Right atrium auricular region (tissue), 2 donors: ENCODE measurements at regions not wholly inside any gene's neighbourhood (a gene's known extent, or its start where the extent isn't known, plus 50 kb on each side); places are given as distances from the start of the nearest gene placed in this dataset.

ENCODE experiments used
- DNase-seq: peaks from one replicate; pipeline ENCODE4 v3.0.0-alpha.2; 2019; ENCODE audit warnings: low spot score
- H3K27ac ChIP-seq, 2 donors: fragments of 200-600 bp; sonication (generic); 1 replicate in 1 of 2; 2 replicates in 1 of 2; pipeline ENCODE4 v1.5.1; 2016 to 2019
- H3K27me3 ChIP-seq, 2 donors: fragments of 200-600 bp; sonication (generic); one replicate each; pipeline versions ENCODE4 v1.5.1 to v1.6.0; 2017 to 2019
- H3K36me3 ChIP-seq: fragments of 200-600 bp; sonication (generic); one replicate; pipeline ENCODE4 v1.5.1; 2016
- H3K4me1 ChIP-seq, 2 donors: fragments of 200-600 bp; sonication (generic); one replicate each; pipeline versions ENCODE4 v1.5.1 to v1.6.0; 2017 to 2019
- H3K4me3 ChIP-seq, 2 donors: fragments of 200-600 bp; sonication (generic); 1 replicate in 1 of 2; 2 replicates in 1 of 2; pipeline ENCODE4 v1.5.1; 2017 to 2019; ENCODE audit warnings: mild to moderate bottlenecking in 1 of 2, moderate library complexity in 1 of 2
- H3K9me3 ChIP-seq, 2 donors: fragments of 200-600 bp; sonication (generic); one replicate each; pipeline ENCODE4 v1.5.1; 2019
- TF ChIP-seq, protein P1 (sequence below), 2 donors: fragments of 200-600 bp; sonication (generic); IDR thresholded peaks; one replicate each; pipeline ENCODE4 v1.5.1; 2019; ENCODE audit warnings: antibody characterized with exemption in 2 of 2

DNA sequence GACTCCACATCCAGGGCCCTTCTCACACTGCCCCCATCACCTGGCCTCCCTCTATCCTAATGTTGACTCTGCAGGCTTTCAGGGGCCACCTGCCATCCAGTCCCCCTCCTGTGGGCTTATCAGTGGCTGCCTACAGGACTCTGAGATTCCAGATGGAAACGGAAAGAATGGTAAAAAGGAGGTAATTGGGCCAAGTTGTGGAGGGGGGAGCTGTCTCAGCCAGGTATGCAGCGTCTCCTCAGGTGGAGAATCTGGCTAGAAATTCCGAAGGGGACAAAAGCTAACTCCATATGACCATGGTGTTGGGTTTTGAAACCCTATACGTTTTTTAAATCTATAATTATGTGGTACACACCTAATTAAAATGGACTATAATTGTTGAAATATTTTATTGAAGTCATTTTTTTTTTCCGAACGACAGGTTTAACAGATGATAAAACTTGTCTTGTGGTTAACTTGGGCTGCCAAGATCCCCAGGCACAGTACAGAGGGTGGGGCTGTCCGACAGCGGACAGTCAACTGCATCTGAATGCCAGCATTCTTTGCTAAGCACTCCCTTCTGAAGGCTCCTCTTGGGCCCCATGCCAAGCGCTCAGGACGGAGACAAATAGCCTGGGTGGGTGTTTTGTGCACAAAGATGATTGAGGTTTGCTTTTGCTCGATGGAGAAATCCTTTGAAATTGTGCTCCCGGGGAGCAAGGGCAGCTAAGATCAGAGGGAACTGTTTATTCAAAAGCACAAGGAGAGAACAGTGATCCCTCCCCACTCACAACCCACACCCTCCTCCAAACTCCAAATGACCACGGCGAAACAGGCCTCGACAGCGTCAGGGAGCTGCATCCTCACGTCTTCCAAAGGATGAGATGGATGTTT is 365.6 kb downstream of the BCL11B start:
- H3K27me3 ChIP-seq = no peaks in the 10 kb centered on the region
- no peaks in the 10 kb centered on the region for H3K36me3 ChIP-seq
- H3K27ac ChIP-seq = no peak overlapping the region
- no peak overlapping the region for H3K4me3 ChIP-seq
- no peak for DNase-seq
- no peaks in the 10 kb centered on the region for H3K9me3 ChIP-seq
- TF ChIP-seq, protein P1, sequence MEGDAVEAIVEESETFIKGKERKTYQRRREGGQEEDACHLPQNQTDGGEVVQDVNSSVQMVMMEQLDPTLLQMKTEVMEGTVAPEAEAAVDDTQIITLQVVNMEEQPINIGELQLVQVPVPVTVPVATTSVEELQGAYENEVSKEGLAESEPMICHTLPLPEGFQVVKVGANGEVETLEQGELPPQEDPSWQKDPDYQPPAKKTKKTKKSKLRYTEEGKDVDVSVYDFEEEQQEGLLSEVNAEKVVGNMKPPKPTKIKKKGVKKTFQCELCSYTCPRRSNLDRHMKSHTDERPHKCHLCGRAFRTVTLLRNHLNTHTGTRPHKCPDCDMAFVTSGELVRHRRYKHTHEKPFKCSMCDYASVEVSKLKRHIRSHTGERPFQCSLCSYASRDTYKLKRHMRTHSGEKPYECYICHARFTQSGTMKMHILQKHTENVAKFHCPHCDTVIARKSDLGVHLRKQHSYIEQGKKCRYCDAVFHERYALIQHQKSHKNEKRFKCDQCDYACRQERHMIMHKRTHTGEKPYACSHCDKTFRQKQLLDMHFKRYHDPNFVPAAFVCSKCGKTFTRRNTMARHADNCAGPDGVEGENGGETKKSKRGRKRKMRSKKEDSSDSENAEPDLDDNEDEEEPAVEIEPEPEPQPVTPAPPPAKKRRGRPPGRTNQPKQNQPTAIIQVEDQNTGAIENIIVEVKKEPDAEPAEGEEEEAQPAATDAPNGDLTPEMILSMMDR (IDR thresholded peaks at IDR 0.05) = no peak
- H3K4me1 ChIP-seq = no peaks in the 10 kb centered on the region

DNA sequence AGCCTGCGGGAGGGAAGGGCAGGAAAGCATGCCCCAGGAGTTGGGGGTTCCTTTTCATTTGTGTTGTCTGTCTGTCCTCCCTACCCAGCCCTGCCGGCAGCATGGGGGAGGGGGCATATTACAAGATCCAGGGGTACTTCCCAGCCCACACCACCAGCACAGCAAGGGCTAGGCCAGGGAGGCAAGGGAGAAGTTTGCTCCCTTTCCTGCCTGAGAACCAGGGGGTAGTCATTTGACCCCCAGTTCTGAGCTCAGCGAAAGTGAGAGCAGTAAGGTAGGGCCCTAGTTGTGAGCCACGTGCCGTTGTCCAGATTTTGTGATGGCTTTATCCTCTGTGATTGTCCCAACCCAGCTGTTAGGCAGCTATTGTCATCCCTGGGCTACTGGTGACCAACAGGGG is 364.7 kb downstream of the BCL11B start:
- no peaks in the 10 kb centered on the region for H3K36me3 ChIP-seq
- DNase-seq = no peak
- no peaks in the 10 kb centered on the region for H3K9me3 ChIP-seq
- H3K4me3 ChIP-seq = no peak overlapping the region
- no peaks in the 10 kb centered on the region for H3K27me3 ChIP-seq
- H3K4me1 ChIP-seq = no peaks in the 10 kb centered on the region
- H3K27ac ChIP-seq = no peak overlapping the region
- TF ChIP-seq, protein P1 (IDR thresholded peaks at IDR 0.05) = no peak

DNA sequence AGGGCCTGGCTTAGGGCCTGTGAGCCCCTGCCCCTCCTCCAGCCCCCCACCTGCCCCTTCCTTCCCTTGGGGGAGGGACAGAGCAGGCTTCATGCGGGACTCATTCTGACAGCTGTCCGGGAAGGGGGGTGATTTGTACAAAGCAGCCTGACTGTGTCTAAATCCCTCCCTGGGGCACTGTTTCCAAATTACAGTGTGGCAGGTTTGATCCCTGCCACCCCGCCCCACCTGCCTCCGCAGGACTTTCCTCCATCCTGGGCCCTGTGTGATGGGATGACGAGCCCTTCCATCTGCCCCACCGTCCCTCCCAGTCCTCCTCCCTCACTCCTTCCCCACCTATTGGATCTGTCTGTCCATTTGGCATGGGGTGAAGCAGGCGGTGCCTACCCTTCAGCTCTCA is 363.9 kb downstream of the BCL11B start:
- no peak for DNase-seq
- Histone ChIP-seq H3K27ac (no peak overlapping the region), H3K4me3 (no peak overlapping the region), H3K4me1 (no peaks in the 10 kb centered on the region), H3K9me3 (no peaks in the 10 kb centered on the region), H3K36me3 (no peaks in the 10 kb centered on the region), H3K27me3 (no peaks in the 10 kb centered on the region)
- TF ChIP-seq, protein P1 (IDR thresholded peaks at IDR 0.05) = no peak

DNA sequence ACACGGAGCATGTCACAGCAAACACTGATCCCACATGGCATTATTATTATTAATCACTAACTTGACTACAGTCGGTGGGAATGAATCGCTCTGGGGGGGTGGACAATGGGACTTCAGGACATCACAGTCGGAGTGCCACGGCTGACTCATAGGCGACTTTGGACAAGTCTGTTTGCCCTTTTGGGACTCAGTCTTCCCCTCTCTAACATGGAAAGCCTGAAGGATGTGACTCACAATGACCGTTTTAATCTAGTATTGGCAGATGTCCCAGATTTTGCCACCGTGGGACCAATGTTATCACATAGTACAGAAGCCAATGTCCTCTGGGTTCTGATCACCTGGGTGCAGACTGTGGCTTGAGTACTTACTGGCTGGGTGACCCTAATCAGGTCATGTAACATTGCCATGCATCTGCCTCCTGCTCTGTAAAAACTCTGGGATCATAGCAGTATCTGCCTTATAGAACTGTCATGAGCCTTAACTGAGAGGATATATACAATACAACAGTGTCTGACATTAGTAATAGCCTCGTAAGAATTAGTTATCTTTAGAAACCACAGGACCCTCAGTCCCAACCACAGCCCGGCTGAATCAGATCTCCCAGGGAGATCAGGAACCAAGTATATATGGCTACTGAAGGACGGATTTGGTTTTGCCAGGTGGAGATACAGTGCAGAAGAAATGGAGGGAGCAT is 362.6 kb downstream of the BCL11B start:
- Histone ChIP-seq H3K4me3 (no peak overlapping the region), H3K9me3 (no peaks in the 10 kb centered on the region), H3K27me3 (no peaks in the 10 kb centered on the region), H3K4me1 (no peaks in the 10 kb centered on the region), H3K36me3 (no peaks in the 10 kb centered on the region), H3K27ac (no peak overlapping the region)
- no peak for DNase-seq
- TF ChIP-seq, protein P1 (IDR thresholded peaks at IDR 0.05) = no peak

DNA sequence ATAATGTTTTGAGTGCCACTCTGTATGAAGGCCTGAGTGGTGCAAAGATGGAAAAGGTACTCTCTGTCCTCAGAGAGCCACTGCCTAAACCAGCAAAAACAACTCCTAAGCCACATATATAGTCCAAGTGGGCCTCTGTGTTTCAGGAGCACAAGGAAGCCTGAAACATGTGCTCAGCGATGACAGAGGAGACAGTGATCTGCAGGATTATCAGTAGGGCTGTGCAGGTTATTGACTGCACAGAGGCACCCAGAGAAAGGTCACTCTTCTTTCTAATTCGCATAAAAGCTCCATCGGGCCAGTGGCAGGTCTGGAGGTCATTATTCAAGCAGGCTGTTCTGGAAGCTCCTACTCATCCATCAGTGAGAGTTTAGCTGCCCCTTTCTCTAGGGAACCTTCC is 361.9 kb downstream of the BCL11B start:
- no peak for DNase-seq
- no peaks in the 10 kb centered on the region for H3K9me3 ChIP-seq
- no peaks in the 10 kb centered on the region for H3K36me3 ChIP-seq
- no peaks in the 10 kb centered on the region for H3K4me1 ChIP-seq
- H3K27ac ChIP-seq = no peak overlapping the region
- H3K4me3 ChIP-seq = no peak overlapping the region
- H3K27me3 ChIP-seq = no peaks in the 10 kb centered on the region
- TF ChIP-seq, protein P1 (IDR thresholded peaks at IDR 0.05) = no peak
